HCT116 (cell line): ENCODE measurements at regions not wholly inside any gene's neighbourhood (a gene's known extent, or its start where the extent isn't known, plus 50 kb on each side); places are given as distances from the start of the nearest gene placed in this dataset.

Experiments
- ATAC-seq: fragments of 200-7000 bp; cut with Tn5 transposase; 2 replicates; pipeline ENCODE4 v1.9.1; 2020; ENCODE audit warnings: mild to moderate bottlenecking, moderate library complexity
- BruUV-seq: library from RNA; stranded (reverse); fragments of 400-500 nt; replicated peaks from 2 replicates; lab custom pipeline; 2021; lab: Mats Ljungman, UMichigan
- CTCF ChIA-PET: fragments of 300-600 bp; sonication (Branson Sonifier 250); formaldehyde crosslinking; loops from one replicate; lab custom pipeline; 2021; ENCODE audit warnings: antibody characterized with exemption; lab: Charles Lee
- POLR2A ChIA-PET: fragments of 300-600, 350-600 bp; sonication (Branson Sonifier 250); formaldehyde crosslinking; loops from one replicate; lab custom pipeline; 2021; ENCODE audit warnings: antibody characterized with exemption; lab: Charles Lee
- RAD21 ChIA-PET, 2 experiments: fragments of 300-600 bp; sonication (Branson Sonifier 250); formaldehyde crosslinking; loops; one replicate each; lab custom pipeline; 2023; ENCODE audit warnings: low total read pairs in 2 of 2; ENCODE audit not compliant: uncharacterized antibody in 2 of 2, unreplicated experiment in 2 of 2, low non-redundant PET in 1 of 2; lab: Charles Lee
- DNase-seq: peaks from one replicate; pipeline ENCODE4 v3.0.0-alpha.2; 2010; ENCODE audit warnings: low read depth, low spot score
- H2AFZ ChIP-seq: fragments of 200-600 bp; shearing (Covaris generic), sonication (generic); 2 replicates; pipeline ENCODE4 v1.6.1; 2017; ENCODE audit warnings: low read depth, mixed run types, mixed read lengths, antibody characterized with exemption, low read length; ENCODE audit not compliant: poor library complexity, severe bottlenecking
- H3K27ac ChIP-seq: 2 replicates; pipeline ENCODE4 v1.5.1; 2012; ENCODE audit warnings: low read depth, low read length
- H3K27me3 ChIP-seq: fragments of 200-600 bp; sonication (generic); 2 replicates; pipeline ENCODE4 v1.6.1; 2016; ENCODE audit warnings: mixed run types, low read length, mixed read lengths; ENCODE audit not compliant: insufficient read depth
- H3K36me3 ChIP-seq, 2 experiments: fragments of 200-500 bp in 1 of 2; fragments of 200-600 bp in 1 of 2; sonication (Bioruptor generic) in 1 of 2; sonication (generic) in 1 of 2; 2 replicates each; pipeline versions ENCODE4 v1.5.1 to v1.6.1; 2014 to 2016; ENCODE audit warnings: low read length in 2 of 2, inconsistent platforms in 1 of 2, mixed read lengths in 1 of 2, mixed run types in 1 of 2; ENCODE audit not compliant: insufficient read depth in 2 of 2, control insufficient read depth in 1 of 2
- H3K4me1 ChIP-seq, 2 experiments: fragments of 200-600 bp in 1 of 2; sonication (generic) in 1 of 2; 2 replicates each; pipeline versions ENCODE4 v1.5.1 to v1.6.1; 2012 to 2017; ENCODE audit warnings: low read length in 2 of 2, inconsistent platforms in 1 of 2, mild to moderate bottlenecking in 1 of 2, mixed read lengths in 1 of 2, mixed run types in 1 of 2, moderate library complexity in 1 of 2; ENCODE audit not compliant: insufficient read depth in 2 of 2, control insufficient read depth in 1 of 2
- H3K4me2 ChIP-seq: fragments of 200-600 bp; sonication (generic); 2 replicates; pipeline ENCODE4 v1.6.1; 2017; ENCODE audit warnings: mixed run types, low read length, mixed read lengths
- H3K4me3 ChIP-seq, 2 experiments: fragments of 200-600 bp in 1 of 2; sonication (generic) in 1 of 2; replicated peaks in 1 of 2; 2 replicates each; pipeline ENCODE4 v1.5.1; 2011 to 2016; ENCODE audit warnings: low read length in 2 of 2, control low read depth in 1 of 2, low read depth in 1 of 2, mild to moderate bottlenecking in 1 of 2, mixed read lengths in 1 of 2, mixed run types in 1 of 2
- H3K79me2 ChIP-seq: fragments of 200-600 bp; sonication (generic); 2 replicates; pipeline ENCODE4 v1.6.1; 2017; ENCODE audit warnings: mild to moderate bottlenecking, mixed run types, low read length, moderate library complexity, mixed read lengths; ENCODE audit not compliant: insufficient read depth
- H3K9ac ChIP-seq: fragments of 200-600 bp; sonication (generic); 2 replicates; pipeline ENCODE4 v1.6.1; 2016; ENCODE audit warnings: low read length, mixed read lengths
- H3K9me2 ChIP-seq: fragments of 200-600 bp; sonication (generic), shearing (Covaris generic); 2 replicates; pipeline ENCODE4 v1.6.1; 2017; ENCODE audit warnings: mixed run types, mild to moderate bottlenecking, moderate library complexity; ENCODE audit not compliant: insufficient read depth
- H3K9me3 ChIP-seq, 2 experiments: fragments of 200-500 bp in 1 of 2; fragments of 200-600 bp in 1 of 2; sonication (Bioruptor generic) in 1 of 2; sonication (generic) in 1 of 2; 2 replicates each; pipeline ENCODE4 v1.6.1; 2014 to 2017; ENCODE audit warnings: low read length in 2 of 2, mixed read lengths in 2 of 2, inconsistent platforms in 1 of 2, low read depth in 1 of 2, mild to moderate bottlenecking in 1 of 2, mixed run types in 1 of 2, moderate library complexity in 1 of 2; ENCODE audit not compliant: control insufficient read depth in 1 of 2, insufficient read depth in 1 of 2
- H4K20me1 ChIP-seq: fragments of 200-600 bp; sonication (generic), shearing (Covaris generic); 2 replicates; pipeline ENCODE4 v1.6.1; 2017; ENCODE audit warnings: mixed run types, mild to moderate bottlenecking, moderate library complexity; ENCODE audit not compliant: insufficient read depth
- CBX3 ChIP-seq: IDR thresholded peaks from 2 replicates; pipeline ENCODE4 v1.6.1; 2012; ENCODE audit warnings: low read depth
- EGR1 ChIP-seq: IDR thresholded peaks from 2 replicates; pipeline ENCODE4 v1.6.1; 2012; ENCODE audit warnings: low read depth
- ELF1 ChIP-seq: IDR thresholded peaks from 2 replicates; pipeline ENCODE4 v1.6.1; 2012; ENCODE audit warnings: low read depth, borderline replicate concordance
- EZH2phosphoT487 ChIP-seq: fragments of 200-600 bp; IDR thresholded peaks from 2 replicates; pipeline ENCODE4 v1.6.1; 2018; ENCODE audit warnings: antibody characterized with exemption, borderline replicate concordance
- FOSL1 ChIP-seq: IDR thresholded peaks from 2 replicates; pipeline ENCODE4 v1.6.1; 2012; ENCODE audit warnings: low read depth
- JUND ChIP-seq: IDR thresholded peaks from 2 replicates; pipeline ENCODE4 v1.6.1; 2012
- POLR2A ChIP-seq: IDR thresholded peaks from 2 replicates; pipeline ENCODE4 v1.7.0; 2011; ENCODE audit warnings: borderline replicate concordance; ENCODE audit not compliant: insufficient read depth, insufficient read length; ENCODE audit errors: extremely low read depth
- POLR2AphosphoS5 ChIP-seq: IDR thresholded peaks from 2 replicates; pipeline ENCODE4 v1.6.1; 2011; ENCODE audit warnings: mild to moderate bottlenecking, low read depth, low read length, moderate library complexity
- SIN3A ChIP-seq: IDR thresholded peaks from 2 replicates; pipeline ENCODE4 v1.6.1; 2012; ENCODE audit warnings: low read depth
- SP1 ChIP-seq: IDR thresholded peaks from 2 replicates; pipeline ENCODE4 v1.6.1; 2012; ENCODE audit warnings: low read depth
- SRF ChIP-seq: IDR thresholded peaks from 2 replicates; pipeline ENCODE4 v1.6.1; 2012; ENCODE audit warnings: low read depth
- TCF7L2 ChIP-seq: IDR thresholded peaks from 2 replicates; pipeline ENCODE4 v1.7.0; 2011; ENCODE audit warnings: borderline replicate concordance, inconsistent platforms; ENCODE audit not compliant: insufficient read depth, insufficient read length; ENCODE audit errors: extremely low read depth
- YY1 ChIP-seq: IDR thresholded peaks from 2 replicates; pipeline ENCODE4 v1.6.1; 2011; ENCODE audit warnings: low read length, low read depth, moderate library complexity, mild to moderate bottlenecking; ENCODE audit not compliant: insufficient replicate concordance; ENCODE audit errors: extremely low read depth
- intact Hi-C: fragments of 100-400 bp; cut with micrococcal nuclease; formaldehyde crosslinking; loops from 2 replicates; pipeline ENCODE4 v1.10.0; 2022
- TF ChIP-seq, protein P1 (sequence below): IDR thresholded peaks from 2 replicates; pipeline ENCODE4 v1.6.1; 2012
- TF ChIP-seq, protein P2 (sequence below): IDR thresholded peaks from 2 replicates; pipeline ENCODE4 v1.6.1; 2012
- TF ChIP-seq, protein P3 (sequence below): IDR thresholded peaks from 2 replicates; pipeline ENCODE4 v1.6.1; 2011; ENCODE audit warnings: mild to moderate bottlenecking, low read length, moderate library complexity; ENCODE audit not compliant: insufficient replicate concordance; ENCODE audit errors: extremely low read depth
- TF ChIP-seq, protein P4 (sequence below): IDR thresholded peaks from 2 replicates; pipeline ENCODE4 v1.6.1; 2012; ENCODE audit warnings: low read depth

DNA sequence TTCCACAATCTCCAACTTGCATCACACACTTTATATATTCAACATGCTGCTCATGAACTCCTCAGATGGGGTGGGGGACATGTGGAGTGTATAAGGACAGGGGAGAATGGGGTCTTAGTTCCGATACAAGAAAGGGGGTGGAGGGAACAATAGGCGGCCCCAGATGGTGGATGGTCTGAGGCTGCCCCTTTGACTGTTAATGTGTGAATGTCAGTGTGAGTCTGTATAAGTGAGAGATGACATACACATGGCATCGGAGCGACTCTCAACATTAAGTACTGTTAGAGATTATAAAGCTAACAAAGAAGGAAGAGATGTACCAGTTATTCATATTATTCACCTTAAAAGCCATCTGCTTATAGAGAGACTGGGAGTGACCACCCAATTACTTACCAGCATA is 193.1 kb downstream of the AXIN2 start:
- H3K79me2 ChIP-seq = no peaks in the 10 kb centered on the region
- BruUV-seq = no TSS peak
- H3K9me2 ChIP-seq = no peaks in the 10 kb centered on the region
- RAD21 ChIA-PET = no interaction called here
- no peak for TF ChIP-seq FOSL1
- TF ChIP-seq, protein P1, sequence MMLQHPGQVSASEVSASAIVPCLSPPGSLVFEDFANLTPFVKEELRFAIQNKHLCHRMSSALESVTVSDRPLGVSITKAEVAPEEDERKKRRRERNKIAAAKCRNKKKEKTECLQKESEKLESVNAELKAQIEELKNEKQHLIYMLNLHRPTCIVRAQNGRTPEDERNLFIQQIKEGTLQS = no peak
- no peak for TF ChIP-seq CBX3
- no peak for TF ChIP-seq SIN3A
- TF ChIP-seq JUND = no peak
- TF ChIP-seq, protein P2, sequence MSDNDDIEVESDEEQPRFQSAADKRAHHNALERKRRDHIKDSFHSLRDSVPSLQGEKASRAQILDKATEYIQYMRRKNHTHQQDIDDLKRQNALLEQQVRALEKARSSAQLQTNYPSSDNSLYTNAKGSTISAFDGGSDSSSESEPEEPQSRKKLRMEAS = no peak
- TF ChIP-seq, protein P3, sequence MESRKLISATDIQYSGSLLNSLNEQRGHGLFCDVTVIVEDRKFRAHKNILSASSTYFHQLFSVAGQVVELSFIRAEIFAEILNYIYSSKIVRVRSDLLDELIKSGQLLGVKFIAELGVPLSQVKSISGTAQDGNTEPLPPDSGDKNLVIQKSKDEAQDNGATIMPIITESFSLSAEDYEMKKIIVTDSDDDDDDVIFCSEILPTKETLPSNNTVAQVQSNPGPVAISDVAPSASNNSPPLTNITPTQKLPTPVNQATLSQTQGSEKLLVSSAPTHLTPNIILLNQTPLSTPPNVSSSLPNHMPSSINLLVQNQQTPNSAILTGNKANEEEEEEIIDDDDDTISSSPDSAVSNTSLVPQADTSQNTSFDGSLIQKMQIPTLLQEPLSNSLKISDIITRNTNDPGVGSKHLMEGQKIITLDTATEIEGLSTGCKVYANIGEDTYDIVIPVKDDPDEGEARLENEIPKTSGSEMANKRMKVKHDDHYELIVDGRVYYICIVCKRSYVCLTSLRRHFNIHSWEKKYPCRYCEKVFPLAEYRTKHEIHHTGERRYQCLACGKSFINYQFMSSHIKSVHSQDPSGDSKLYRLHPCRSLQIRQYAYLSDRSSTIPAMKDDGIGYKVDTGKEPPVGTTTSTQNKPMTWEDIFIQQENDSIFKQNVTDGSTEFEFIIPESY = no peak
- no peak for TF ChIP-seq EZH2phosphoT487
- TF ChIP-seq POLR2AphosphoS5 = no peak
- TF ChIP-seq, protein P4, sequence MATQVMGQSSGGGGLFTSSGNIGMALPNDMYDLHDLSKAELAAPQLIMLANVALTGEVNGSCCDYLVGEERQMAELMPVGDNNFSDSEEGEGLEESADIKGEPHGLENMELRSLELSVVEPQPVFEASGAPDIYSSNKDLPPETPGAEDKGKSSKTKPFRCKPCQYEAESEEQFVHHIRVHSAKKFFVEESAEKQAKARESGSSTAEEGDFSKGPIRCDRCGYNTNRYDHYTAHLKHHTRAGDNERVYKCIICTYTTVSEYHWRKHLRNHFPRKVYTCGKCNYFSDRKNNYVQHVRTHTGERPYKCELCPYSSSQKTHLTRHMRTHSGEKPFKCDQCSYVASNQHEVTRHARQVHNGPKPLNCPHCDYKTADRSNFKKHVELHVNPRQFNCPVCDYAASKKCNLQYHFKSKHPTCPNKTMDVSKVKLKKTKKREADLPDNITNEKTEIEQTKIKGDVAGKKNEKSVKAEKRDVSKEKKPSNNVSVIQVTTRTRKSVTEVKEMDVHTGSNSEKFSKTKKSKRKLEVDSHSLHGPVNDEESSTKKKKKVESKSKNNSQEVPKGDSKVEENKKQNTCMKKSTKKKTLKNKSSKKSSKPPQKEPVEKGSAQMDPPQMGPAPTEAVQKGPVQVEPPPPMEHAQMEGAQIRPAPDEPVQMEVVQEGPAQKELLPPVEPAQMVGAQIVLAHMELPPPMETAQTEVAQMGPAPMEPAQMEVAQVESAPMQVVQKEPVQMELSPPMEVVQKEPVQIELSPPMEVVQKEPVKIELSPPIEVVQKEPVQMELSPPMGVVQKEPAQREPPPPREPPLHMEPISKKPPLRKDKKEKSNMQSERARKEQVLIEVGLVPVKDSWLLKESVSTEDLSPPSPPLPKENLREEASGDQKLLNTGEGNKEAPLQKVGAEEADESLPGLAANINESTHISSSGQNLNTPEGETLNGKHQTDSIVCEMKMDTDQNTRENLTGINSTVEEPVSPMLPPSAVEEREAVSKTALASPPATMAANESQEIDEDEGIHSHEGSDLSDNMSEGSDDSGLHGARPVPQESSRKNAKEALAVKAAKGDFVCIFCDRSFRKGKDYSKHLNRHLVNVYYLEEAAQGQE = no peak
- TF ChIP-seq SRF = no peak
- no peak for TF ChIP-seq ELF1
- no peak for TF ChIP-seq SP1
- TF ChIP-seq POLR2A = no peak
- no peak for TF ChIP-seq EGR1
- no peak for TF ChIP-seq YY1
- TF ChIP-seq TCF7L2 = no peak
- TF ChIP-seq, all 23 proteins: peak for 0
- no peak overlapping the region for H3K4me2 ChIP-seq
- no peak overlapping the region for H3K9ac ChIP-seq
- H3K4me3 ChIP-seq = no peak overlapping the region
- H3K27me3 ChIP-seq = no peaks in the 10 kb centered on the region
- intact Hi-C loops = no loop called here
- ATAC-seq (no peak), DNase-seq (no peak)
- H3K4me1 ChIP-seq = no peaks in the 10 kb centered on the region
- no peaks in the 10 kb centered on the region for H3K9me3 ChIP-seq
- no peak overlapping the region for H2AFZ ChIP-seq
- ChIA-PET CTCF (no interaction called here), POLR2A (no interaction called here)
- H3K36me3 ChIP-seq = no peaks in the 10 kb centered on the region
- no peak overlapping the region for H3K27ac ChIP-seq
- no peaks in the 10 kb centered on the region for H4K20me1 ChIP-seq
